SKM-1 (cell line): ENCODE measurements at regions not wholly inside any gene's neighbourhood (a gene's known extent, or its start where the extent isn't known, plus 50 kb on each side); places are given as distances from the start of the nearest gene placed in this dataset.
"Not testable (repeated sequence)": the region's sequence is repeated elsewhere in the genome, so short reads cannot be mapped to it uniquely, and the experiment has no call there.

Source experiments
- DNase-seq: peaks from one replicate; lab custom pipeline; 2025; ENCODE audit not compliant: unreplicated experiment; lab: John Stamatoyannopoulos, UW

GRCh38 chr5:166804223-166804622 is 1487.2 kb upstream of the WWC1 start:
- DNase-seq, result not testable (repeated sequence)

- DNase-seq, result not testable (repeated sequence)
Observed at GRCh38 chr5:166804693-166805092, 1486.8 kb upstream of the WWC1 start.

GRCh38 chr5:166810093-166810658 is 1481.3 kb upstream of the WWC1 start:
- not testable (repeated sequence) for DNase-seq

GRCh38 chr5:166810721-166811120 is 1480.7 kb upstream of the WWC1 start:
- DNase-seq, result no peak

GRCh38 chr5:166823360-166823759 is 1468.1 kb upstream of the WWC1 start:
- DNase-seq, result no peak

GRCh38 chr5:166834246-166834645 is 1457.2 kb upstream of the WWC1 start:
- no peak for DNase-seq

GRCh38 chr5:166845044-166845443 is 1446.4 kb upstream of the WWC1 start:
- no peak for DNase-seq

- no peak for DNase-seq
Observed at GRCh38 chr5:166856791-166857190, 1434.7 kb upstream of the WWC1 start.

- DNase-seq, result no peak
Observed at GRCh38 chr5:166860426-166860825, 1431.0 kb upstream of the WWC1 start.

- DNase-seq, result no peak
Observed at GRCh38 chr5:166862581-166862980, 1428.9 kb upstream of the WWC1 start.

GRCh38 chr5:166865206-166865605 is 1426.2 kb upstream of the WWC1 start:
- DNase-seq, result no peak

GRCh38 chr5:166880456-166880855 is 1411.0 kb upstream of the WWC1 start:
- DNase-seq, result no peak

GRCh38 chr5:166881802-166882201 is 1409.6 kb upstream of the WWC1 start:
- DNase-seq, result no peak

- DNase-seq, result no peak
Observed at GRCh38 chr5:166883016-166883415, 1408.4 kb upstream of the WWC1 start.

- no peak for DNase-seq
Observed at GRCh38 chr5:166898166-166898565, 1393.3 kb upstream of the WWC1 start.

- DNase-seq, result no peak
Observed at GRCh38 chr5:166899343-166899742, 1392.1 kb upstream of the WWC1 start.

GRCh38 chr5:166904571-166904970 is 1386.9 kb upstream of the WWC1 start:
- no peak for DNase-seq

GRCh38 chr5:166906991-166907713 is 1384.3 kb upstream of the WWC1 start:
- DNase-seq, result no peak

GRCh38 chr5:166909040-166909439 is 1382.4 kb upstream of the WWC1 start:
- no peak for DNase-seq

GRCh38 chr5:166909926-166910325 is 1381.5 kb upstream of the WWC1 start:
- no peak for DNase-seq

- DNase-seq, result no peak
Observed at GRCh38 chr5:166910995-166911394, 1380.5 kb upstream of the WWC1 start.

GRCh38 chr5:166916021-166916420 is 1375.4 kb upstream of the WWC1 start:
- DNase-seq, result no peak

- DNase-seq, result no peak
Observed at GRCh38 chr5:166926138-166926537, 1365.3 kb upstream of the WWC1 start.
